Adrenal gland (tissue), 5 donors: ENCODE measurements at regions not wholly inside any gene's neighbourhood (a gene's known extent, or its start where the extent isn't known, plus 50 kb on each side); places are given as distances from the start of the nearest gene placed in this dataset.

Source experiments
- CTCF ChIP-seq, 6 experiments: fragments of 450-650 bp in 4 of 6; fragments of 200-600 bp in 2 of 6; sonication (generic) in 1 of 6; IDR thresholded peaks; 1 replicate in 5 of 6; 2 replicates in 1 of 6; pipeline versions ENCODE4 v1.5.1 to v1.8.0; 2016 to 2021; ENCODE audit warnings: antibody characterized with exemption in 6 of 6, mild to moderate bottlenecking in 2 of 6, moderate library complexity in 1 of 6
- POLR2A ChIP-seq, 2 donors: fragments of 450-650 bp; IDR thresholded peaks; one replicate each; pipeline ENCODE4 v1.6.1; 2017; ENCODE audit warnings: antibody characterized with exemption in 2 of 2, mild to moderate bottlenecking in 2 of 2, moderate library complexity in 1 of 2
- donor health status: DM: no; HTN: no; CAD: no.

DNA sequence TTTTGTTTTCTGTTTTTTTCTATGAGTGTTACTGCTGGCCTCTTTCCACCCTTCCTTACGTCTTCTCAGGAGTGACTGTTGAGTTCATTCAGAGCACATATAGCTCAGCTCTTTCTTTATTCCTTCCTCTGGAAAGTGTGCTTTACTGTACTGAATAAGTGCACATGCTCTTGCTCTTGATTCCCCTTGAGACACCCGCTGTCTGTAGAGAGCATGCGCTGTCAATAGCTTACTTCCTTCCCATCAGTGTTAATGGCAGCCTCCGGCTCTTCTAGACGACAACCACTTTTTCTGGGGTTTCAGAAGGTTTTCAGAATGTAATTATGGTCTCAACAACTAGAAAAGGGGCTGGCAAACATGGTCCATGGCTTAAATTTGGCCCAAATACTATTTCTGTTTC lies 504.9 kb downstream of the C4orf33 start:
- TF ChIP-seq CTCF (IDR thresholded peaks at IDR 0.05) = no peak
- no peak for TF ChIP-seq POLR2A (IDR thresholded peaks at IDR 0.05)
